T-helper 1 cell treated with Interleukin-12 subunit alpha and Interleukin-12 subunit beta and Interleukin-4 antibody, amounts not matched to agents 30 μg/mL and 1 μg/mL, for 36 hours (primary cell): ENCODE measurements at regions not wholly inside any gene's neighbourhood (a gene's known extent, or its start where the extent isn't known, plus 50 kb on each side); places are given as distances from the start of the nearest gene placed in this dataset.

Source experiments
- H3K27ac Mint-ChIP-seq: one replicate; pipeline ENCODE4 v1.8.0; 2021; ENCODE audit warnings: mild to moderate bottlenecking, mixed read lengths
- H3K27me3 Mint-ChIP-seq: one replicate; pipeline ENCODE4 v1.8.0; 2021; ENCODE audit warnings: low read depth, mixed read lengths
- H3K36me3 Mint-ChIP-seq: one replicate; pipeline ENCODE4 v1.8.0; 2021; ENCODE audit warnings: low read depth, mixed read lengths
- H3K4me1 Mint-ChIP-seq: one replicate; pipeline ENCODE4 v1.8.0; 2021; ENCODE audit warnings: low read depth, mixed read lengths
- H3K4me3 Mint-ChIP-seq: one replicate; pipeline ENCODE4 v1.8.0; 2021; ENCODE audit warnings: mild to moderate bottlenecking, moderate library complexity, mixed read lengths
- H3K9me3 Mint-ChIP-seq: one replicate; pipeline ENCODE4 v1.8.0; 2021; ENCODE audit warnings: mixed read lengths

DNA sequence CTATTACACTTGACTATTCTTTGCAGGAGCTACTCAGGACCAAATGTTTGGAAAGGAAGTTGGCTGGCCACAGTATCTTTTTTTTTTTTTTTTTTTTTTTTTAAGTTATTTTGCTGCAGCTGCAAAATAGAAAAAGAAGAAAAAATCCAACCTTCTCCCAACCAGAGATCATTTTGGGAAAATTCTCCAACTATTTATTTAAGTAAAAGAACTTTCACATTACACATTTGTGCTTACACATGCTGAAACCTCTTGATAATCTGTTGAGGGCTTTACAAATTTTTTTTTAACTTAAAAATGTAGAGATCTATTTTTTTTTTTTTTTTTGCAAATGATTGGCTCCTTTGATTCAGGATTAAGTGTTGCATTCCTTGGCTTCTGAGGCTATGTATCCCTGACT is 148.0 kb downstream of the POLR2M start:
- no peaks in the 10 kb centered on the region for H3K36me3 Mint-ChIP-seq
- no peak overlapping the region for H3K27ac Mint-ChIP-seq

DNA sequence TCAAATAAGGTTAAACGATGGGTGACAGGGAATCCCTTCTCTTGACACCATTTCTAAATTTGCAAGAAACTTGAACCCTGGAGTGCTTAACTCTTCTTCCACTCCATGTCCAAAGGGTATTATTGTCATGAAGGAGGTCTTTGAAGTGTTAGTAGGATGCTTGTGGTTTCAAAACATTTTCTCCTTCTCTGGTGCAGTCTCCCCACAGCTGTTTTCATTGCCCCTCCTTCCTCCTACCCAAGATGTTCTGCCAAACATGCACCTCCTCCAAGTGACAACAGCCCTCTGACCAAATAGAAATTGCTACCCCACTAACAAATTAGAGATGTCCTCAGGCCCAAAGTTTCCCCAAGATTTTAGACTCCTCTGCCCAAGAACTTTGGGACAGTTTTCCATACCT is 151.4 kb downstream of the POLR2M start:
- no peak overlapping the region for H3K4me3 Mint-ChIP-seq
- peaks cover 55% of the 10 kb centered on the region for H3K27me3 Mint-ChIP-seq
- peaks cover 14% of the 10 kb centered on the region for H3K4me1 Mint-ChIP-seq
- H3K27ac Mint-ChIP-seq = no peak overlapping the region
- no peaks in the 10 kb centered on the region for H3K36me3 Mint-ChIP-seq
- no peaks in the 10 kb centered on the region for H3K9me3 Mint-ChIP-seq

More for the DNA sequence above, 148.0 kb downstream of the POLR2M start:
- Mint-ChIP-seq H3K27me3 (peaks cover 40% of the 10 kb centered on the region), H3K9me3 (no peaks in the 10 kb centered on the region), H3K4me3 (no peak overlapping the region), H3K4me1 (peaks cover 9% of the 10 kb centered on the region)

DNA sequence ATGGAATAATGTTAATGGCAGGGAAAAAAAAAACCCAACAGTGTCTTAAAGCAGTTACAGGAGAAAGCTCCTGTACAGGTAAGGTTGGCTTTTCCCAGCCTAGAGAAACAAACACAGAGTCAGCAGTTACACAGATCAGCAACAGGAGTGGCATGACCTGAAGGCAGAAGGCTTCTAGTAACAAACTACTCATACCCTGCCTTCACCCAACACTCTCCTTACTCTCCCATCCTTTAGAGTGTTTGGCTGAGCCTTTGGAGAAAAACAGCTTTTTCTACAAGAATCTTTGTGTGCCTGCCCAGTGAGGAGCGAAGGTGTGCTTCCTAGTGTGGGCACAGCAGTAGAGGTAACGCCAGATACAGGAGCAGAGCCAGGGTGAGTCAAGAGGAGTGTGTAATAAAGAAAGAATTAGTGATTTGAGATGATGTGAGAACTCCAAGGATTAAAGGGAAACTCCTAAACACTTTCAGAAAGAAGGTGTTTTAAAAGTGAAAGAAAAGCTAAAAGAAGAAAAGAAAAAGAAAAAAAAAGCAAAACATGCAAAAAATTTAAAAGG is 152.7 kb downstream of the POLR2M start:
- no peak overlapping the region for H3K27ac Mint-ChIP-seq
- H3K36me3 Mint-ChIP-seq = no peaks in the 10 kb centered on the region
- H3K9me3 Mint-ChIP-seq = no peaks in the 10 kb centered on the region
- H3K4me1 Mint-ChIP-seq = peaks cover 14% of the 10 kb centered on the region
- peaks cover 56% of the 10 kb centered on the region for H3K27me3 Mint-ChIP-seq
- no peak overlapping the region for H3K4me3 Mint-ChIP-seq

DNA sequence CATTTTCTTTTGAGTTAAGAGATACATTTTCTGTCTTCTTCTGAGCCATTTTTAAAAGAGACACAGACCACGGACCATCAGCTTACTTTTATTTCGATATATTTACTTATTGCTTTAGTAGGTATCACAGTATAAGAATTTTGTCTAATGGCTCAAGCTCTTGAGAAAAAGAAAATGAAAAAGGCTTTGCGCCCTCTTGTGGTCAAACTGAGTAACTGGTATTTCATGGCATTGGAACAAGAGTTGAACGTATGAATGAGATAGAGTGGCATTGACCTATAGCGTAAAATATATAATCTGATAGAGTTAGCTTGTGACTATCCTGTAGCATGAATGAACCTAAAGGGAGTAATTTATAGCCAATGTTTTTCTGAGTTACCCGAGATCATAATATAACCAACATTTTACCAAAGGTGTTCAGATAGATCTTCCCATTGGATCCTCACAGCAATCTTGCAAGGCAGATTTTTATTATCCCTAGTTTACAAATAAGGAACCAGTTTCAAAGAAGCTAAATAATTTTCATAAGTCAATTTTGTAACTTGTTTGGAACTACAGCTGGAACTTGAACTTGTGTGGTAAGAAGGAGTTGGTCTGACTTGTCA is 154.6 kb downstream of the POLR2M start:
- Mint-ChIP-seq H3K36me3 (no peaks in the 10 kb centered on the region), H3K4me1 (peaks cover 16% of the 10 kb centered on the region), H3K9me3 (no peaks in the 10 kb centered on the region), H3K27me3 (peaks cover 70% of the 10 kb centered on the region), H3K4me3 (no peak overlapping the region), H3K27ac (no peak overlapping the region)

DNA sequence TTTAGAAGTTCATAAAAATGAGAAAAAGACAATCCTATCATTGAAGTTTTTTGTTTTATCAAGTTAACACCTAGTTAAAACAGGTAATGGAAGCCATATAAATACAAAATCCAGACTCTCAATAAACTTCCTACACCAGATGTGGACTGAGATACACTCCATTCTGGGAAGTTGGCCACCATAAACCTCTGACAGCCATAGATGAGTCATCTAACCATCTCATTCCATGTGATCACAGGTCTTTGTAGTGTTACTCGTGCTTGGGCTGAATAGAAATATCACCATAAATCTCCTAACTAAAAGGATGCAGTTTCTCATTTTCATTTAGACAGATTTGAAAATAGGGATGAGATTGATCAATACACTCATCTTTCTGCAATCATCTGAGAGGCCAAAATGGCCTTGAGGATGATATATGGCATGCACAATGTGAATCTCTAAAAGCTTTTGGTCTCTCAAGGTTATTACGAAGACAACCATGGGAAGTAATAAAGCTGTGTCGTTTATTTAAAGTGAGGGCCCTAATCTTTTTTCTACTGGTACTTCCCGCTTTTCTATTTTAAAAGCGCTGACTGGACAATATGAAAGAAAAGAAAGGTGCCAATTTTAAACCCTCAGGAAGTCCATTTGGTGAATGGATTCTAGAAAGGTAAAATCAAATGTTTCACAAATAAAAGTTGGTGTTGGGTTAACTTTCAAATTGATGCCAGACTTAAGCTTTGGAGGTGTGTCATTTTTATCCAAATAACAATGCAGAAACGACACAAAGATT is 155.5 kb downstream of the POLR2M start:
- Mint-ChIP-seq H3K27ac (no peak overlapping the region), H3K36me3 (no peaks in the 10 kb centered on the region), H3K9me3 (no peaks in the 10 kb centered on the region), H3K27me3 (peaks cover 74% of the 10 kb centered on the region), H3K4me1 (peaks cover 17% of the 10 kb centered on the region), H3K4me3 (no peak overlapping the region)

DNA sequence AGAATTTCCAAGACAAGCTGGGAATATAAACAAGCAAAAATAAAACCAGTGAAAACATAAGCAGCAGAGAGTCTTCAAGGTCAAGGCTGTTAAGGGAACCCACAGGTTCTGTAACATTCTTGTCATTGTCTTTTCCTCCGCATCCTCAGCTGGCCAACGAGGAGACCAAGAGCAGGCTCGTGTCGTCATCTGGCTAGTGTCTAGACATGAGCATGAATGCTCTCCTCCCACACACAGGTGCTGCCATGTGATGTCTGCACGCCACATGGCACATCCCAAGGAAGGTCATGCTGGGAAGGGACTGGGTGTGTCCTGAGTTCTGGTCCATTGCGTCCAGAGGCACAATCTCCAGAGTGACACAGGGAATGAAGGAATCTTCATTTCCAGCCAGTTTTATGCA is 156.2 kb downstream of the POLR2M start:
- no peak overlapping the region for H3K27ac Mint-ChIP-seq
- peaks cover 75% of the 10 kb centered on the region for H3K27me3 Mint-ChIP-seq
- H3K36me3 Mint-ChIP-seq = no peaks in the 10 kb centered on the region
- peaks cover 19% of the 10 kb centered on the region for H3K4me1 Mint-ChIP-seq
- H3K9me3 Mint-ChIP-seq = no peaks in the 10 kb centered on the region
- H3K4me3 Mint-ChIP-seq = no peak overlapping the region

DNA sequence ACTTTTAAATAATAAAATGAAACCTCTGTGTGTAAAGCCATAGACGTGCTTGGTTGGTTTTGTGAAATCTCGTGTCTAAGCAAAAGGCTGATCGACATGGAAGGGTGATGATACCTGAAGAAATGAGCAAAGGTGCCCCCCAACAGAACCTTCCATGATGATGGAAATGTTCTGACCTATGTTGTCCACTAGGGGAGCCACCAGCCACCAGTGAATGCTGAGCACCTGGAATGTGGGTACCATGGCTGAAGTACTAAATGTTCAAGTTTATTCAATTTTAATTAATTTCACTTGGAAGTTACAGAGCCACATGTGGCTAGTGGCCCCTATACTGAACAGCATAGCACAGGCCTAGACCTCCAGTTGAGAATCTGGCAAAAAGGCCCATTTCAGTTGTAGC is 158.8 kb downstream of the POLR2M start:
- H3K27ac Mint-ChIP-seq = no peak overlapping the region
- no peaks in the 10 kb centered on the region for H3K36me3 Mint-ChIP-seq
- H3K9me3 Mint-ChIP-seq = no peaks in the 10 kb centered on the region
- H3K4me3 Mint-ChIP-seq = no peak overlapping the region
- H3K27me3 Mint-ChIP-seq = peaks cover 78% of the 10 kb centered on the region
- H3K4me1 Mint-ChIP-seq = peaks cover 23% of the 10 kb centered on the region

DNA sequence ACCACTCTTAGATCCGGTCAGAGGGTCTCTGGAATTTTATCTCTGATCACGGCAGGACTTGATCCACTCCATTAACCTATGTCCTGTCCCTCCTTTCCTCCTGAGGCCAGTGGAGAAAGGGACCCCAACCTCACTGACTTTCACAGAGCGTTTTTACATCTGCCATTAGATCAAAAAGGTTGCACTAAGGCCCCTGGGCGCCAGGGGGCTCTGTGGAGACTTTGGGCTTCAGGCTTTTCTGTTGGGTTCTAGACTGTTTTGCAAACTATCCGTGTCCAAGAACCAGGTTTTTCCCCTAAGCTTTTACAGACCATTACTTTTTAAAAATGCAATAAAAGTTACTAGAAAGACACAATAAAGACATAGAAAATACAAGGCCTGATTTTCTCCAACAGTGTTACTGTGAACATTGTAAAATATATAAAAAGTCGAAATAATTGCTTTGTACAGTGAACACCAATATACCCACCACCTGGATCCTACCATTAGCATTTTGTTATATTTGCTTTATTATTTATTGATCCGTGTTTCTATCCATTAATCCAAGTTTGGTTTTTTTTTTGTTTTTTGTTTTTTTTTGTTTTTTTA is 159.7 kb downstream of the POLR2M start:
- Mint-ChIP-seq H3K27me3 (peaks cover 79% of the 10 kb centered on the region), H3K4me3 (no peak overlapping the region), H3K4me1 (peaks cover 21% of the 10 kb centered on the region), H3K27ac (no peak overlapping the region), H3K9me3 (no peaks in the 10 kb centered on the region), H3K36me3 (no peaks in the 10 kb centered on the region)

DNA sequence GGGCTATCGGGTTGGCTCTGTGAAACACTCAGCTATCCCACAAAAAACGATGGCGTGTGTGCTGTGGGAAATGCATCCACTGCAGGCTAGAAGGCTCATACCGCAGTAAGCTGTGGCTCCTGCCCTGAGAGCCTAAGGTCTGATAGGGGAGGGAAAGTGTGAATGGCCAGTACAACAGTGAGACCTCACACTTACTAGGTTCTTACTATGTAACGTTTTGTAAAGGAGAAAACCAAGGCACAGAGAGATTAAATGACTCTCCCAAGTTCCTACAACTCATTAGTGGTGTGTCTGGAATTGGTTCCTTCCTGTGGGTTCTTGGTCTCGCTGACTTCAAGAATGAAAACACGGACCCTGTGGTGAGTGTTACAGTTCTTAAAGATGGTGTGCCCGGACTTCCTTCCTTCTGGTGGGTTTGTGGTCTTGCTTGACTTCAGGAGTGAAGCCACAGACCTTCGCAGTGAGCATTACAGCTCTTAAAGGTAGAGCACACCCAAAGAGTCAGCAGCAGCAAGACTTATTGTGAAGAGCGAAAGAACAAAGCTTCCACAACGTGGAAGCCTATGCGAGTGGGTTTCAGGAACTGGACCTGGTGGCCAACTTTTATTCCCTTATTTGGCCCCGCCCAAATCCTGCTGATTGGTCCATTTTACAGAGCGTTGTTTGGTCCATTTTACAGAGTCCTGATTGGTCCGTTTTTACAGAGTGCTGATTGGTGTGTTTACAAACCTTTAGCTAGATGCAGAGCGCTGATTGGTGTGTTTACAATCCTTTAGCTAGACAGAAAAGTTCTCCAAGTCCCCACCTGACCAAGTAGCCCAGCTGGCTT is 161.7 kb downstream of the POLR2M start:
- peaks cover 87% of the 10 kb centered on the region for H3K27me3 Mint-ChIP-seq
- peak overlapping the region; percentile 39 for H3K4me3 Mint-ChIP-seq
- H3K4me1 Mint-ChIP-seq = peaks cover 18% of the 10 kb centered on the region
- H3K9me3 Mint-ChIP-seq = no peaks in the 10 kb centered on the region
- H3K36me3 Mint-ChIP-seq = no peaks in the 10 kb centered on the region
- peak overlapping the region; percentile 22 for H3K27ac Mint-ChIP-seq

DNA sequence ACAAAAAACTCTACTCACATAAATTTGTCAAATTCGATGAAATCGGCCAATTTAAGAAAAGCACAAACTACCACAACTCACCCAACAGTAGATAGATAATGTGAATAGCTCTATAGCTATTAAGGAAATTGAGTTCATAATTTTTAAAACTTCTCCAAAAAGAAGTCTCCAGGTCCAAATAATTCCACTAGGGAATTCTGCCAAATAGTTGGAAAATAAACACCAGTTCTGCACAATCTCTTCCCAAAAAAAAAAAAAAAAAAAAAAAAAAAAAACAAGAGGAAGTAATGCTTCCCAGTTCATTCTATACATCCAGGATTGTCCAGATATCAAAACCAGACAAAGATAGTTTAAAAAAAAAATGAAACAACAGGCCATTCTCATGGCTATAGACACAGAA is 164.2 kb downstream of the POLR2M start:
- H3K27ac Mint-ChIP-seq = no peak overlapping the region
- peaks cover 87% of the 10 kb centered on the region for H3K27me3 Mint-ChIP-seq
- H3K4me1 Mint-ChIP-seq = peaks cover 18% of the 10 kb centered on the region
- H3K36me3 Mint-ChIP-seq = no peaks in the 10 kb centered on the region
- H3K4me3 Mint-ChIP-seq = no peak overlapping the region
- H3K9me3 Mint-ChIP-seq = peaks cover 7% of the 10 kb centered on the region

DNA sequence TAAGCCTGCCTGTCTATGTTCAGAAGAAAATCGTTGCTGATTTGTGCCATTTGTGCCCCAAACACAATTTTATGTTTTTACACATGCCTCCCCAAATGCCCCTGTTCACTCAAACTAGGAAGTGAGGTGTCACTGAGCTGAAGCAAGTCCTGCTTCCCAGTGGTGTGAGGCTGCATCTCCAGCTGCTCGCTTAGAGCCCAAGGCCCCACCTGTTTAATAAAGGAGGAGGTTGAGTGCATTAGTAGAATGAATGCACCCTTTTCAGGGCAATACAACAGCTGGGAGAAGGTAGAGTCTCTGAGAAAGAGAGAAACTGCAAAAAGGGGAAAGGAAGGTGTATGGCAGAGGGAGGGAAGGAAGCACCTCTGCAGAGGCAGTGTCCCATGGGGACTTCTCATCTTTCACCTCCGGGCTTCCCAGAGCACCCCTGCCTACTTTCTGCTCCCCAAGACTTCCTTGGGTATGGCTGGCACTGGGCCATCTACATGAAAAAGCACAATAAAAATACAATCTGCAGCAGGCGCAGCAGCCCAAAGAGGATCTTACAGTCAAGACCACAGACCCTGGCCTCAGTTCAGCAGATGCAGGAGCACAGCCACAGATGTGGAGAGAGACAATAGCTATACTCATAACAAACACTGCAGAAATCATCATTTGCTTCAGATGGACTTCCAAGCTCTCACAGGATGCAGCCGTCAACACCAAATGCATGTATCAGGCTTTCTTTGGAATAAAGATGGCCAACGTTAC is 165.9 kb downstream of the POLR2M start:
- H3K27me3 Mint-ChIP-seq = peaks cover 89% of the 10 kb centered on the region
- H3K4me3 Mint-ChIP-seq = no peak overlapping the region
- no peaks in the 10 kb centered on the region for H3K36me3 Mint-ChIP-seq
- H3K4me1 Mint-ChIP-seq = peaks cover 14% of the 10 kb centered on the region
- peaks cover 13% of the 10 kb centered on the region for H3K9me3 Mint-ChIP-seq
- H3K27ac Mint-ChIP-seq = no peak overlapping the region

DNA sequence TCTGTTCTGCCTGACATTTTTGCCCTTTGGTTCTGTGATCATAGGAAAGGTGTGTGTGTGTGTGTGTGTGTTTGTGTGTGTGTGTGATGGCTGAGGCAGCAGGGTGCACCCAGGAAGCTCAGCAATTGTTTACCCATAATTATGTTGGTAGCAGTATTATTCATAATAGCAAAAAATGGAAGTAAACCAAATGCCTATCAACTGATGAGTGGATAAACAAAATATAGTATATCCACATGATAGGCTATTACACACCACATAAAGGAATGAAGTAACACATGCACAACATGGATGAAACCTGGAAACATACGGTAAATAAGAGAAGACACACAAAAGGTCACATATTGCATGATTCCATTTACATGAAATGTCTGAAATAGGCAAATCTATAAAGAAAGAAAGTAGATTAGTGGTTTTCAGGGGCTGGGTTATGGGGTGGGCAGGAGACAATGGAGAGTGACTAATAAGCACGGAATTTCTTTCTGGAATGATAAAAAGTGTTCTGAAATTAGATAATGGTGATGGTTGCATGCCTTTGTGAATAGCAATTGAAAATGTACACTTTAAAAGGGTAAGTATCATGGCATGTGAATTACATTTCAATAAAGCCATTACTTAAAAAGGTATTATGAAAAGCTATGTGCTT is 167.2 kb downstream of the POLR2M start:
- no peaks in the 10 kb centered on the region for H3K36me3 Mint-ChIP-seq
- no peak overlapping the region for H3K27ac Mint-ChIP-seq
- peaks cover 13% of the 10 kb centered on the region for H3K9me3 Mint-ChIP-seq
- peaks cover 89% of the 10 kb centered on the region for H3K27me3 Mint-ChIP-seq
- H3K4me3 Mint-ChIP-seq = no peak overlapping the region
- H3K4me1 Mint-ChIP-seq = peaks cover 1% of the 10 kb centered on the region

DNA sequence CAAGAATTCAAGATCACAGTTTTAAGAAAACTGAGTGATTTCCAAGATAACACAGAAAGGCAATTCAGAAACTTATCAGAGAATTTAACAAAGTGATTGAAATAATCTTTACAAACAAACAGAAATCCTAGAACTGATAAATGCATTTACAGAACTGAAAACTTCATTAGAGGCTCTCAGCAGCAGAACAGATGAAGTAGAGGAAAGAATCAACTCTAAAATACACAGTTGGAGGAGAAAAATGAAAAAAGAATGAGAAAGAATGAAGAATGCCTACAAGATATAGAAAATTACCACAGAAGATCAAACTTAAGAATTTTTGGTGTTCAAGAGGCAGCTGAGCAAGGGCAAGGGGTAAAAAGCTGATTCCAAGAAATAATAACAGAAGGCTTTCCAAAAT is 168.8 kb downstream of the POLR2M start:
- no peaks in the 10 kb centered on the region for H3K36me3 Mint-ChIP-seq
- peaks cover 13% of the 10 kb centered on the region for H3K9me3 Mint-ChIP-seq
- H3K27me3 Mint-ChIP-seq = peaks cover 75% of the 10 kb centered on the region
- H3K27ac Mint-ChIP-seq = no peak overlapping the region
- no peak overlapping the region for H3K4me3 Mint-ChIP-seq
- no peaks in the 10 kb centered on the region for H3K4me1 Mint-ChIP-seq
